Astrocyte (in vitro differentiated cells and primary cell): ENCODE measurements at regions not wholly inside any gene's neighbourhood (a gene's known extent, or its start where the extent isn't known, plus 50 kb on each side); places are given as distances from the start of the nearest gene placed in this dataset.

Experiments used
- EZH2 ChIP-seq: IDR thresholded peaks from 2 replicates; pipeline ENCODE4 v1.6.1; 2012; ENCODE audit warnings: mild to moderate bottlenecking, low read length, inconsistent platforms; ENCODE audit not compliant: insufficient read depth
- TF ChIP-seq, protein P1 (sequence below): IDR thresholded peaks from 2 replicates; pipeline ENCODE4 v1.5.1; 2011; ENCODE audit warnings: low read depth, mild to moderate bottlenecking, inconsistent platforms, low read length, moderate library complexity; ENCODE audit not compliant: insufficient read depth

DNA sequence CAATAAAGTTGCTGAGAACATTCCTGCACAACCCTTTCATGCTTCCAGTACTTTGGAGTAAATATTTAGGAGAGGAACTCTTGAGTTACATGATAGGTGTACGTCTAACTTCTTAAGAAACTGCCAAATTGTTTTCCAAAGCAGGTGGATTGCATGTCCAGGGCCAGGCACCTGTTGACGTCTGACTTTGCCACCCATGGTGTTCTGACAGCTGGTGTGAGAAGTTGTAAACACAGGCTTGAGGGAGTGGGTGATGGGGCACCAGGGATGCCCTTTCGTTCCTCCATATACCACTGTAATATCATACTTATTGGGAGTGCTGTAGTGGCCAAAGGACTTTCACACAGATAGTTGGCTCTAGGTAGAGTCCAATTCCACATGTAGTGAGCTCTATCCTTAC is 352.1 kb downstream of the GADD45G start:
- TF ChIP-seq, protein P1, sequence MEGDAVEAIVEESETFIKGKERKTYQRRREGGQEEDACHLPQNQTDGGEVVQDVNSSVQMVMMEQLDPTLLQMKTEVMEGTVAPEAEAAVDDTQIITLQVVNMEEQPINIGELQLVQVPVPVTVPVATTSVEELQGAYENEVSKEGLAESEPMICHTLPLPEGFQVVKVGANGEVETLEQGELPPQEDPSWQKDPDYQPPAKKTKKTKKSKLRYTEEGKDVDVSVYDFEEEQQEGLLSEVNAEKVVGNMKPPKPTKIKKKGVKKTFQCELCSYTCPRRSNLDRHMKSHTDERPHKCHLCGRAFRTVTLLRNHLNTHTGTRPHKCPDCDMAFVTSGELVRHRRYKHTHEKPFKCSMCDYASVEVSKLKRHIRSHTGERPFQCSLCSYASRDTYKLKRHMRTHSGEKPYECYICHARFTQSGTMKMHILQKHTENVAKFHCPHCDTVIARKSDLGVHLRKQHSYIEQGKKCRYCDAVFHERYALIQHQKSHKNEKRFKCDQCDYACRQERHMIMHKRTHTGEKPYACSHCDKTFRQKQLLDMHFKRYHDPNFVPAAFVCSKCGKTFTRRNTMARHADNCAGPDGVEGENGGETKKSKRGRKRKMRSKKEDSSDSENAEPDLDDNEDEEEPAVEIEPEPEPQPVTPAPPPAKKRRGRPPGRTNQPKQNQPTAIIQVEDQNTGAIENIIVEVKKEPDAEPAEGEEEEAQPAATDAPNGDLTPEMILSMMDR = no peak
- TF ChIP-seq EZH2 = no peak
